ENCODE measurements at regions not wholly inside any gene's neighbourhood (a gene's known extent, or its start where the extent isn't known, plus 50 kb on each side); places are given as distances from the start of the nearest gene placed in this dataset.

DNA sequence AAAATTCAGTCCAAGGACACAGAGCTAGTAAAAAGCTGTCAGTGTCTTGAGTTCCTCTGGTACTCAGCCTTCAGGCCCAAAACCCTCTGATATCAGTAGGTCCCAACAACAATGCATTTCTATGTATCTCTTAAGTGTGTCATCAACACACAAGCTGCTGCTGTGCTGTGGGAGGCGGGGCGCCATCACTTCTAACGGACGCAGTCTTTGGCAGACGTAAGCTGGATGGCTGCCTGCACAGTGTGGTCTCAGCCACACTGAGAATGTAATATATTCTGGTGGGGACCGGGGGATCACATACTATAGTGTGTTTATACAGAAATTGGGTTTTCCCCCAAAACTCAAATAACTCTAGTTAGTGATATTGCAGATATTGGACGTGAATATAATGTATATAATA is 123.9 kb downstream of the SUDS3 start:
- POLR2A ChIA-PET (ENCODE audit: partially characterized antibody), result no interaction called here
- no peak overlapping the region for H2AFZ ChIP-seq (ENCODE audit: low read length)
- H3K9ac ChIP-seq (replicated peaks in 1 of 4; ENCODE audit: extremely low read depth in 1 of 4, low read depth in 3 of 4, low read length in 3 of 4), result no peak overlapping the region
- H3K14ac ChIP-seq (ENCODE audit: insufficient read length), result no peak overlapping the region
- H3K79me1 ChIP-seq (ENCODE audit: low read depth, low read length), result no peaks in the 10 kb centered on the region
- DNase-seq (ENCODE audit: low read depth in 1 of 2, low spot score in 2 of 2) (no peak), FAIRE-seq (no peak)
- H4K91ac ChIP-seq (replicated peaks; ENCODE audit: insufficient read length, low read length), result no peak overlapping the region
- H2AK5ac ChIP-seq (ENCODE audit: low read depth, low read length), result 0 out of 2 replicates have a peak overlapping the region, but pooled peaks have one; percentile 24
- no peaks in the 10 kb centered on the region for H3K79me2 ChIP-seq (ENCODE audit: control insufficient read depth in 1 of 2, insufficient read depth in 2 of 2, low read length in 2 of 2)
- H3K56ac ChIP-seq (replicated peaks; ENCODE audit: insufficient read length, low read depth, low read length), result no peak overlapping the region
- no peak overlapping the region for H3K4ac ChIP-seq (replicated peaks; ENCODE audit: insufficient read length, low read depth, low read length)
- no peak overlapping the region for H3K27ac ChIP-seq (ENCODE audit: low read depth, low read length)
- H4K20me1 ChIP-seq (replicated peaks in 1 of 2; ENCODE audit: control insufficient read depth in 1 of 2, insufficient read depth in 2 of 2, low read length in 2 of 2), result no peaks in the 10 kb centered on the region
- peak overlapping the region; percentile 51; the same call in 1 of the 2 replicates for H3K18ac ChIP-seq (ENCODE audit: extremely low read depth, low read length)
- no peak overlapping the region for H2BK120ac ChIP-seq (replicated peaks; ENCODE audit: low read depth, low read length)
- no peak overlapping the region for H3K4me3 ChIP-seq (ENCODE audit: extremely low read depth in 1 of 4, insufficient read depth in 2 of 4, low read depth in 3 of 4, low read length in 4 of 4)
- H2BK20ac ChIP-seq (ENCODE audit: low read length), result no peak overlapping the region
- CTCF ChIA-PET (ENCODE audit: partially characterized antibody), result interaction anchor here (1.5 kb wide), 1 partner anchor 65 kb away, joined by 5 read pairs; no protein-coding TSS in a partner anchor
- H3K27me3 ChIP-seq (replicated peaks in 1 of 4; ENCODE audit: control insufficient read depth in 3 of 4, extremely low read depth in 1 of 4, insufficient read depth in 3 of 4, low read length in 3 of 4), result no peaks in the 10 kb centered on the region
- WGBS, 2 experiments (ENCODE audit: extremely low coverage in 1 of 2, insufficient coverage in 1 of 2, insufficient read length in 1 of 2, insufficient replicate concordance in 2 of 2, low coverage in 1 of 2, low lambda C conversion rate in 2 of 2, missing lambda C conversion rate in 1 of 2), result 89% methylated on average over 7 of the region's 7 CpGs; no CpG with 5 or more reads in 1 of the 2 experiments
- no peaks in the 10 kb centered on the region for H3K9me3 ChIP-seq (ENCODE audit: insufficient read depth in 2 of 2, low read depth in 1 of 2, low read length in 1 of 2)
- TF ChIP-seq POLR2AphosphoS5 (IDR thresholded peaks at IDR 0.05; ENCODE audit: low read depth, low read length) (no peak), CBX8 (IDR thresholded peaks at IDR 0.05; ENCODE audit: borderline replicate concordance, low read depth, low read length) (no peak), YY1 (IDR thresholded peaks at IDR 0.05; ENCODE audit: low read depth, low read length) (no peak), TBP (IDR thresholded peaks at IDR 0.05; ENCODE audit: low read depth, low read length) (no peak), ZNF274 (IDR thresholded peaks at IDR 0.05; ENCODE audit: borderline replicate concordance, extremely low read depth, low read length) (no peak), JUND (IDR thresholded peaks at IDR 0.05; ENCODE audit: low read length) (no peak)
- H3K23me2 ChIP-seq (ENCODE audit: low read depth, low read length), result no peaks in the 10 kb centered on the region
- no peak overlapping the region for H2BK12ac ChIP-seq (ENCODE audit: low read depth, low read length)
- H3K36me3 ChIP-seq (ENCODE audit: control insufficient read depth in 2 of 4, insufficient read depth in 4 of 4, low read length in 3 of 4), result no peaks in the 10 kb centered on the region
- H3K4me2 ChIP-seq (ENCODE audit: insufficient read depth in 1 of 2, low read depth in 2 of 2, low read length in 2 of 2), result no peak overlapping the region
- no peaks in the 10 kb centered on the region for H3K4me1 ChIP-seq (replicated peaks in 1 of 4; ENCODE audit: control insufficient read depth in 3 of 4, insufficient read depth in 4 of 4, low read length in 3 of 4)
- H2BK15ac ChIP-seq (ENCODE audit: low read length), result no peak overlapping the region
- H3K23ac ChIP-seq (ENCODE audit: insufficient read length), result no peak overlapping the region
- no peak overlapping the region for H4K8ac ChIP-seq (ENCODE audit: extremely low read depth, insufficient read depth, low read length)
- H4K5ac ChIP-seq (ENCODE audit: insufficient read length, low read depth, low read length), result no peak overlapping the region
- H2BK5ac ChIP-seq (ENCODE audit: low read depth, low read length), result no peak overlapping the region
